Suppressor macrophage (primary cell): ENCODE measurements at regions not wholly inside any gene's neighbourhood (a gene's known extent, or its start where the extent isn't known, plus 50 kb on each side); places are given as distances from the start of the nearest gene placed in this dataset.

Source experiments
- DNase-seq, 4 experiments: peaks; one replicate each; pipeline ENCODE4 v3.0.0-alpha.2; 2020 to 2022

- no peak for DNase-seq
These were observed 285.4 kb downstream of the LPIN1 start for GRCh38 chr2:12031866-12032265.

GRCh38 chr2:12032398-12032797 is 286.0 kb downstream of the LPIN1 start:
- DNase-seq: no peak

- DNase-seq: no peak
These were observed 286.5 kb downstream of the LPIN1 start for GRCh38 chr2:12032975-12033374.

GRCh38 chr2:12033494-12033893 is 287.1 kb downstream of the LPIN1 start:
- no peak for DNase-seq

- no peak for DNase-seq
These were observed 287.9 kb downstream of the LPIN1 start for GRCh38 chr2:12034382-12034781.

GRCh38 chr2:12035029-12035720 is 288.7 kb downstream of the LPIN1 start:
- DNase-seq: no peak

GRCh38 chr2:12035956-12036639 is 289.7 kb downstream of the LPIN1 start:
- DNase-seq: no peak

GRCh38 chr2:12036640-12036983 is 290.2 kb downstream of the LPIN1 start:
- DNase-seq: no peak

- DNase-seq: no peak
These were observed 290.9 kb downstream of the LPIN1 start for GRCh38 chr2:12037301-12037700.

- DNase-seq: no peak
These were observed 294.8 kb downstream of the LPIN1 start for GRCh38 chr2:12041236-12041635.

- DNase-seq: no peak
These were observed 296.7 kb downstream of the LPIN1 start for GRCh38 chr2:12043131-12043530.

GRCh38 chr2:12044857-12045256 is 298.4 kb downstream of the LPIN1 start:
- DNase-seq: peak; percentile 35 to 71 (median 56)

- DNase-seq: no peak
These were observed 299.4 kb downstream of the LPIN1 start for GRCh38 chr2:12045864-12046291.

GRCh38 chr2:12046641-12047040 is 300.2 kb downstream of the LPIN1 start:
- DNase-seq: no peak

GRCh38 chr2:12047761-12048160 is 301.3 kb downstream of the LPIN1 start:
- DNase-seq: no peak

- no peak for DNase-seq
These were observed 302.1 kb downstream of the LPIN1 start for GRCh38 chr2:12048550-12048949.

GRCh38 chr2:12050396-12050795 is 304.0 kb downstream of the LPIN1 start:
- DNase-seq: peak; percentile 44 to 81 (median 68)

GRCh38 chr2:12051831-12052230 is 305.4 kb downstream of the LPIN1 start:
- DNase-seq: peak in 3 of 4 experiments; percentile 20 to 43 (median 25)

- peak in 2 of 4 experiments; percentile 26 to 32 for DNase-seq
These were observed 306.4 kb downstream of the LPIN1 start for GRCh38 chr2:12052796-12053195.

GRCh38 chr2:12054956-12055618 is 308.7 kb downstream of the LPIN1 start:
- DNase-seq: no peak

- peak; percentile 77 to 81 (median 78) for DNase-seq
These were observed 311.2 kb downstream of the LPIN1 start for GRCh38 chr2:12057436-12058166.

GRCh38 chr2:12059616-12060441 is 313.4 kb downstream of the LPIN1 start:
- no peak for DNase-seq
